Endothelial cell of umbilical vein (primary cell): ENCODE measurements at regions not wholly inside any gene's neighbourhood (a gene's known extent, or its start where the extent isn't known, plus 50 kb on each side); places are given as distances from the start of the nearest gene placed in this dataset.

Experiments used
- BruUV-seq: library from RNA; stranded (reverse); fragments of 400-500 nt; replicated peaks from 2 replicates; lab custom pipeline; 2021; lab: Mats Ljungman, UMichigan
- CTCF ChIA-PET: fragments of 300-600, 350-600 bp; sonication (Branson Sonifier 250); formaldehyde crosslinking; loops from one replicate; lab custom pipeline; 2021; ENCODE audit warnings: antibody characterized with exemption, inconsistent platforms; lab: Charles Lee
- POLR2A ChIA-PET: fragments of 300-600, 350-600 bp; sonication (Branson Sonifier 250); formaldehyde crosslinking; loops from one replicate; lab custom pipeline; 2021; ENCODE audit warnings: antibody characterized with exemption, inconsistent platforms; lab: Charles Lee
- DNase-seq: peaks from one replicate; pipeline ENCODE4 v3.0.0-alpha.2; 2011; ENCODE audit warnings: low read depth, low spot score
- FAIRE-seq: peaks from 2 replicates; lab custom pipeline; 2011; peaks lifted over from hg19 to GRCh38; lab: Jason Lieb, UNC
- H2AFZ ChIP-seq: 2 replicates; pipeline ENCODE4 v1.6.0; 2012; ENCODE audit warnings: low read depth, low read length, control low read depth, inconsistent platforms
- H3K27ac ChIP-seq: 2 replicates; pipeline ENCODE4 v1.5.1; 2011; ENCODE audit warnings: low read depth, mild to moderate bottlenecking, control low read depth, low read length, moderate library complexity; ENCODE audit not compliant: insufficient read depth
- H3K27me3 ChIP-seq, 2 experiments: 2 replicates each; pipeline versions ENCODE4 v1.6.0 to v1.6.1; 2011; ENCODE audit warnings: low read length in 2 of 2, mixed read lengths in 1 of 2; ENCODE audit not compliant: control insufficient read depth in 2 of 2, insufficient read depth in 2 of 2
- H3K36me3 ChIP-seq, 2 experiments: 2 replicates in 1 of 2; 3 replicates in 1 of 2; pipeline ENCODE4 v1.5.1; 2011; ENCODE audit warnings: low read length in 2 of 2, mild to moderate bottlenecking in 1 of 2, moderate library complexity in 1 of 2; ENCODE audit not compliant: control insufficient read depth in 2 of 2, insufficient read depth in 2 of 2; ENCODE audit errors: extremely low read depth in 1 of 2
- H3K4me1 ChIP-seq: 3 replicates; pipeline ENCODE4 v1.5.1; 2011; ENCODE audit warnings: mild to moderate bottlenecking, low read length; ENCODE audit not compliant: control insufficient read depth, insufficient read depth; ENCODE audit errors: extremely low read depth
- H3K4me2 ChIP-seq: 2 replicates; pipeline ENCODE4 v1.6.1; 2011; ENCODE audit warnings: low read length, control low read depth, mixed read lengths; ENCODE audit not compliant: insufficient read depth
- H3K4me3 ChIP-seq, 3 experiments: fragments of 200-600 bp in 1 of 3; sonication (generic), shearing (Covaris generic) in 1 of 3; replicated peaks in 1 of 3; 2 replicates each; pipeline ENCODE4 v1.5.1; 2011 to 2016; ENCODE audit warnings: control low read depth in 3 of 3, low read length in 3 of 3, mild to moderate bottlenecking in 2 of 3, inconsistent platforms in 1 of 3, low read depth in 1 of 3, moderate library complexity in 1 of 3; ENCODE audit not compliant: insufficient read depth in 1 of 3
- H3K79me2 ChIP-seq: 2 replicates; pipeline ENCODE4 v1.6.0; 2012; ENCODE audit warnings: low read length, inconsistent platforms; ENCODE audit not compliant: control insufficient read depth, insufficient read depth
- H3K9ac ChIP-seq: replicated peaks from 2 replicates; pipeline ENCODE3; 2011; ENCODE audit warnings: low read length, control low read depth; ENCODE audit not compliant: insufficient read depth; ENCODE audit errors: extremely low read depth
- H3K9me1 ChIP-seq: replicated peaks from 3 replicates; pipeline ENCODE4 v1.6.0; 2011; ENCODE audit warnings: mild to moderate bottlenecking, low read length; ENCODE audit not compliant: control insufficient read depth, insufficient read depth; ENCODE audit errors: extremely low read depth
- H3K9me3 ChIP-seq: replicated peaks from 2 replicates; pipeline ENCODE4 v1.5.1; 2012; ENCODE audit warnings: low read length, inconsistent platforms; ENCODE audit not compliant: control insufficient read depth, insufficient read depth
- H4K20me1 ChIP-seq: replicated peaks from 2 replicates; pipeline ENCODE3; 2011; ENCODE audit warnings: mild to moderate bottlenecking, low read length; ENCODE audit not compliant: control insufficient read depth, insufficient read depth; ENCODE audit errors: extremely low read depth
- CTCF ChIP-seq, 2 donors: IDR thresholded peaks; 1 replicate in 1 of 2; 2 replicates in 1 of 2; pipeline ENCODE4 v1.5.1; 2011; ENCODE audit warnings: low read length in 2 of 2, mild to moderate bottlenecking in 2 of 2, moderate library complexity in 2 of 2, control low read depth in 1 of 2, inconsistent platforms in 1 of 2, low read depth in 1 of 2; ENCODE audit not compliant: insufficient read depth in 1 of 2; ENCODE audit errors: extremely low read depth in 1 of 2
- EZH2 ChIP-seq: IDR thresholded peaks from 2 replicates; pipeline ENCODE4 v1.6.1; 2012; ENCODE audit warnings: borderline replicate concordance, low read depth, mild to moderate bottlenecking, moderate library complexity, low read length, inconsistent platforms; ENCODE audit not compliant: severe bottlenecking
- GATA2 ChIP-seq: IDR thresholded peaks from 2 replicates; pipeline ENCODE4 v1.7.0; 2011; ENCODE audit warnings: low read depth, mild to moderate bottlenecking, moderate library complexity, mixed read lengths, low read length; ENCODE audit not compliant: insufficient read length, insufficient read depth
- MAX ChIP-seq: IDR thresholded peaks from 2 replicates; pipeline ENCODE4 v1.6.1; 2011; ENCODE audit not compliant: insufficient read depth, insufficient read length
- MYC ChIP-seq: IDR thresholded peaks from one replicate; pipeline ENCODE4 v1.6.1; 2011; ENCODE audit warnings: mild to moderate bottlenecking, low read depth, low read length
- POLR2A ChIP-seq: IDR thresholded peaks from 2 replicates; pipeline ENCODE4 v1.6.1; 2012; ENCODE audit warnings: low read depth, mild to moderate bottlenecking, control low read depth, low read length
- POLR2AphosphoS5 ChIP-seq: IDR thresholded peaks from 2 replicates; pipeline ENCODE4 v1.6.1; 2012; ENCODE audit warnings: low read depth, mild to moderate bottlenecking, control low read depth, low read length, moderate library complexity; ENCODE audit not compliant: insufficient read depth
- dilution Hi-C: fragments of 300-500 bp; cut with MboI; formaldehyde crosslinking; loops from one replicate; pipeline ENCODE4 v1.15.0; 2019; ENCODE audit warnings: low sequenced_read_pairs; ENCODE audit not compliant: extremely low pct_ligation_motif_present
- intact Hi-C: fragments of 100-400 bp; cut with micrococcal nuclease; formaldehyde crosslinking; loops from one replicate; pipeline ENCODE4 v1.10.0; 2022

GRCh38 chr2:234747032-234747431, 204.8 kb upstream of the SH3BP4 start:
- H3K4me3 ChIP-seq = no peak overlapping the region
- no peaks in the 10 kb centered on the region for H3K36me3 ChIP-seq
- H3K4me1 ChIP-seq = no peaks in the 10 kb centered on the region
- TF ChIP-seq POLR2A (no peak), MAX (no peak), POLR2AphosphoS5 (no peak)
- peaks cover 0 to 8% of the 10 kb centered on the region in 2 experiments for H3K27me3 ChIP-seq
- intact Hi-C loops = loop anchor here (10.0 kb wide), 1 partner anchor 192 kb away; no protein-coding TSS in a partner anchor
- H4K20me1 ChIP-seq = no peaks in the 10 kb centered on the region
- no peak overlapping the region for H3K9ac ChIP-seq
- DNase-seq = no peak
- no peaks in the 10 kb centered on the region for H3K9me3 ChIP-seq
- no TSS peak for BruUV-seq
- CTCF ChIA-PET = no interaction called here
- dilution Hi-C loops = no loop called here
- H3K27ac ChIP-seq = no peak overlapping the region
- no peaks in the 10 kb centered on the region for H3K9me1 ChIP-seq
- H3K4me2 ChIP-seq = no peak overlapping the region
- H2AFZ ChIP-seq = no peak overlapping the region
- no peak for FAIRE-seq
- no peaks in the 10 kb centered on the region for H3K79me2 ChIP-seq
- POLR2A ChIA-PET = no interaction called here

DNA sequence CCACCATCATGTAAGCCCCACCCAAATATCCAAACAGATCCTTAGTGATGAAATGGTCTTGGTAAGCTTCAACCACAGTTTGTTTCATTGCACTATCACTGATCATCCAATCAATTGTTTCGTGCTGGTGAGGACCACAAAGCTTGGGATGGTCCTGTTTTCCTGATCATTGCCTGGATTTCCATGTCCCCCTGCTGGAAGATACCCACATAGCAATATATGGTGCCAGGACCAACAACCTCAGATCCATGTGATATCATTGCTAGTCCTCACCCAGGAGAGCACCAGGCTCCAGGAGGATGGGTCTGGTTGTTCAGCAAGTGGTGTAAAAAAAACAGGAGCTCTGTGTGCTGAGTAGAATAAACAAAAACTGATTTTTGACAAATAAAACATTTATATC, 206.5 kb upstream of the SH3BP4 start:
- dilution Hi-C loops (no loop called here), intact Hi-C loops (loop anchor here (10.0 kb wide), 1 partner anchor 191 kb away; no protein-coding TSS in a partner anchor)
- BruUV-seq = no TSS peak
- TF ChIP-seq POLR2AphosphoS5 (no peak), CTCF (IDR thresholded peaks at IDR 0.05; ENCODE audit: extremely low read depth in 1 of 2, insufficient read depth in 1 of 2, low read depth in 1 of 2, low read length in 2 of 2) (peak; percentile 8 to 13), GATA2 (no peak), MYC (no peak), EZH2 (no peak), MAX (no peak)
- Histone ChIP-seq H3K4me2 (no peak overlapping the region), H3K27ac (no peak overlapping the region), H3K27me3 (peaks cover 0 to 8% of the 10 kb centered on the region in 2 experiments), H4K20me1 (no peaks in the 10 kb centered on the region), H3K9me3 (no peaks in the 10 kb centered on the region), H3K4me3 (no peak overlapping the region), H3K79me2 (no peaks in the 10 kb centered on the region), H2AFZ (no peak overlapping the region), H3K9ac (no peak overlapping the region), H3K9me1 (no peaks in the 10 kb centered on the region), H3K4me1 (no peaks in the 10 kb centered on the region), H3K36me3 (no peaks in the 10 kb centered on the region)
- DNase-seq (no peak), FAIRE-seq (peak; percentile 40)
- POLR2A ChIA-PET = no interaction called here
- CTCF ChIA-PET = interaction anchor here (0.8 to 1.2 kb wide), 5 partner anchors 9 to 372 kb away, joined by 3 read pairs; no protein-coding TSS in a partner anchor
